CD14-positive monocyte (primary cell): ENCODE measurements at regions not wholly inside any gene's neighbourhood (a gene's known extent, or its start where the extent isn't known, plus 50 kb on each side); places are given as distances from the start of the nearest gene placed in this dataset.

Source experiments
- DNase-seq, 3 donors: peaks; one replicate each; pipeline ENCODE4 v3.0.0-alpha.2; 2011 to 2022
- H2AFZ ChIP-seq: 2 replicates; pipeline ENCODE4 v1.6.0; 2012; ENCODE audit warnings: mild to moderate bottlenecking, low read depth, low read length, inconsistent platforms; ENCODE audit not compliant: insufficient read depth, poor library complexity, severe bottlenecking
- H3K27ac ChIP-seq, 2 donors: 1 replicate in 1 of 2; 2 replicates in 1 of 2; pipeline ENCODE4 v1.5.1; 2012 to 2013; ENCODE audit warnings: low read length in 2 of 2, control low read depth in 1 of 2, inconsistent platforms in 1 of 2, low read depth in 1 of 2, mild to moderate bottlenecking in 1 of 2
- H3K27me3 ChIP-seq, 2 donors: one replicate each; pipeline versions ENCODE4 v1.6.0 to v1.6.1; 2011 to 2013; ENCODE audit warnings: low read length in 2 of 2; ENCODE audit not compliant: control insufficient read depth in 2 of 2, insufficient read depth in 2 of 2
- H3K36me3 ChIP-seq, 2 donors: replicated peaks in 1 of 2; 1 replicate in 1 of 2; 2 replicates in 1 of 2; pipeline versions ENCODE4 v1.5.1 to v1.6.1; 2012 to 2013; ENCODE audit warnings: low read length in 2 of 2, control low read depth in 1 of 2, inconsistent platforms in 1 of 2, mild to moderate bottlenecking in 1 of 2; ENCODE audit not compliant: insufficient read depth in 2 of 2, control insufficient read depth in 1 of 2
- H3K4me1 ChIP-seq, 2 donors: 1 replicate in 1 of 2; 2 replicates in 1 of 2; pipeline versions ENCODE4 v1.5.1 to v1.6.1; 2012 to 2013; ENCODE audit warnings: low read length in 2 of 2, control low read depth in 1 of 2, inconsistent platforms in 1 of 2, mild to moderate bottlenecking in 1 of 2, moderate library complexity in 1 of 2; ENCODE audit not compliant: insufficient read depth in 2 of 2, control insufficient read depth in 1 of 2
- H3K4me2 ChIP-seq: replicated peaks from 2 replicates; pipeline ENCODE3; 2012; ENCODE audit warnings: low read length, moderate library complexity, mild to moderate bottlenecking; ENCODE audit not compliant: poor library complexity, severe bottlenecking; ENCODE audit errors: extremely low read depth
- H3K4me3 ChIP-seq, 3 experiments: fragments of 200-600 bp in 1 of 3; sonication (generic) in 1 of 3; replicated peaks in 1 of 3; 1 replicate in 2 of 3; 2 replicates in 1 of 3; pipeline ENCODE4 v1.5.1; 2011 to 2013; ENCODE audit warnings: low read length in 3 of 3, mild to moderate bottlenecking in 3 of 3, control low read depth in 2 of 3, low read depth in 2 of 3, inconsistent platforms in 1 of 3, moderate library complexity in 1 of 3
- H3K79me2 ChIP-seq: 2 replicates; pipeline ENCODE4 v1.6.0; 2012; ENCODE audit warnings: mild to moderate bottlenecking, control low read depth, inconsistent platforms, low read length, moderate library complexity; ENCODE audit not compliant: insufficient read depth
- H3K9ac ChIP-seq: 2 replicates; pipeline ENCODE4 v1.6.0; 2017; ENCODE audit warnings: low read length, mild to moderate bottlenecking; ENCODE audit not compliant: insufficient read depth, poor library complexity, severe bottlenecking
- H3K9me3 ChIP-seq, 2 donors: replicated peaks in 1 of 2; 1 replicate in 1 of 2; 2 replicates in 1 of 2; pipeline versions ENCODE4 v1.5.1 to v1.6.1; 2012 to 2013; ENCODE audit warnings: low read length in 2 of 2, control low read depth in 1 of 2; ENCODE audit not compliant: control insufficient read depth in 1 of 2, insufficient read depth in 1 of 2
- H4K20me1 ChIP-seq: 2 replicates; pipeline ENCODE4 v1.6.0; 2012; ENCODE audit warnings: mild to moderate bottlenecking, low read length, control low read depth, moderate library complexity; ENCODE audit not compliant: insufficient read depth
- H3K27ac Mint-ChIP-seq, 7 donors: one replicate each; pipeline ENCODE4 v1.8.0; 2020; ENCODE audit warnings: mild to moderate bottlenecking in 7 of 7, mixed read lengths in 7 of 7, moderate library complexity in 6 of 7, inconsistent platforms in 2 of 7
- H3K27me3 Mint-ChIP-seq, 3 donors: one replicate each; pipeline ENCODE4 v1.8.0; 2021 to 2022; ENCODE audit warnings: low read depth in 3 of 3, mild to moderate bottlenecking in 3 of 3, mixed read lengths in 3 of 3, moderate library complexity in 3 of 3, inconsistent platforms in 1 of 3
- H3K36me3 Mint-ChIP-seq, 2 donors: one replicate each; pipeline ENCODE4 v1.8.0; 2020; ENCODE audit warnings: mixed read lengths in 2 of 2, inconsistent platforms in 1 of 2, mild to moderate bottlenecking in 1 of 2
- H3K4me1 Mint-ChIP-seq: one replicate; pipeline ENCODE4 v1.8.0; 2020; ENCODE audit warnings: mild to moderate bottlenecking, mixed read lengths
- H3K4me3 Mint-ChIP-seq, 2 donors: one replicate each; pipeline ENCODE4 v1.8.0; 2020; ENCODE audit warnings: mild to moderate bottlenecking in 2 of 2, mixed read lengths in 2 of 2, moderate library complexity in 1 of 2
- H3K9me3 Mint-ChIP-seq, 7 donors: one replicate each; pipeline ENCODE4 v1.8.0; 2020 to 2022; ENCODE audit warnings: mixed read lengths in 7 of 7, mild to moderate bottlenecking in 6 of 7, moderate library complexity in 6 of 7, inconsistent platforms in 2 of 7
- WGBS: methylation state at CpG from one replicate; pipeline ENCODE4 v1.1.5; 2013; ENCODE audit warnings: missing lambda C conversion rate; ENCODE audit not compliant: insufficient coverage; 5-methylcytosine and 5-hydroxymethylcytosine counted together
- intact Hi-C, 2 donors: fragments of 100-400 bp; cut with micrococcal nuclease; formaldehyde crosslinking; loops; one replicate each; pipeline versions ENCODE4 v1.15.0 to v1.15.1; 2023
- TF ChIP-seq, protein P1 (sequence below): fragments of 200-600 bp; IDR thresholded peaks from one replicate; pipeline ENCODE4 v1.8.0; 2022; ENCODE audit warnings: antibody characterized with exemption, mild to moderate bottlenecking

DNA sequence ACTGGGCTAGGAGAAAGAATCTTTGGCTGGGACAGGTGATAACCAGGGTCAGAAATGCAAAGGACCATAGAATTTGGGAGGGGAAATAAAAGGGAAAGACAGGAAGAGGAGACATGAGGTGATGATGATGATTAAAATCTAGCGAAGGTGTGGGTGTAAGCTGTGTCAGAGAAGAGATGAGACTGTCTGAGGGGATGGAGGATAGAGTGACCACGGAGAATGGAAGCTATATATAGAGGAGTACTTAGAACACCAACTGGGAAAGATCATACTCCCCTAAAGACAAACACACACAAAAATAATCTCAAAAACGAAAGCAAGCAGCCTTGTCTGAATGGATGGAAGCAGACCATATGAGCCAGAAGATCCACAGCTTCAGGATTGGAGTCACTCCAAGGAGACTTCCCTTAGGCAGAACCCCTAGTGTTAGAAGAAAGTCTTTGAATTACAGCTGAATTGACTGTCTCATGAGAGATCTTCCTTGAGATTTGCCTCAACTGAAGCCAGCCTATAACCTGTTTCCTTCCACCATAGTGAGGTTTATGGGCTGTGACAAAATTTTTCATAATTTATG lies 115.2 kb upstream of the DAZL start:
- Mint-ChIP-seq H3K27ac (no peak overlapping the region), H3K4me1 (peaks cover 11% of the 10 kb centered on the region), H3K4me3 (no peak overlapping the region), H3K9me3 (peaks cover 2 to 25% (median 10%) of the 10 kb centered on the region in 7 donors), H3K36me3 (no peaks in the 10 kb centered on the region), H3K27me3 (no peaks in the 10 kb centered on the region)
- H2AFZ ChIP-seq: no peak overlapping the region
- intact Hi-C loops: no loop called here
- H3K27ac ChIP-seq: no peak overlapping the region
- no CpG with 5 or more reads among the region's 3 CpGs for WGBS
- no peak overlapping the region for H3K4me3 ChIP-seq
- H3K9me3 ChIP-seq: peaks cover 0 to 9% of the 10 kb centered on the region in 2 donors
- no peaks in the 10 kb centered on the region for H3K4me1 ChIP-seq
- no peak overlapping the region for H3K4me2 ChIP-seq
- no peaks in the 10 kb centered on the region for H3K36me3 ChIP-seq
- no peaks in the 10 kb centered on the region for H3K27me3 ChIP-seq
- no peaks in the 10 kb centered on the region for H3K79me2 ChIP-seq
- TF ChIP-seq, protein P1, sequence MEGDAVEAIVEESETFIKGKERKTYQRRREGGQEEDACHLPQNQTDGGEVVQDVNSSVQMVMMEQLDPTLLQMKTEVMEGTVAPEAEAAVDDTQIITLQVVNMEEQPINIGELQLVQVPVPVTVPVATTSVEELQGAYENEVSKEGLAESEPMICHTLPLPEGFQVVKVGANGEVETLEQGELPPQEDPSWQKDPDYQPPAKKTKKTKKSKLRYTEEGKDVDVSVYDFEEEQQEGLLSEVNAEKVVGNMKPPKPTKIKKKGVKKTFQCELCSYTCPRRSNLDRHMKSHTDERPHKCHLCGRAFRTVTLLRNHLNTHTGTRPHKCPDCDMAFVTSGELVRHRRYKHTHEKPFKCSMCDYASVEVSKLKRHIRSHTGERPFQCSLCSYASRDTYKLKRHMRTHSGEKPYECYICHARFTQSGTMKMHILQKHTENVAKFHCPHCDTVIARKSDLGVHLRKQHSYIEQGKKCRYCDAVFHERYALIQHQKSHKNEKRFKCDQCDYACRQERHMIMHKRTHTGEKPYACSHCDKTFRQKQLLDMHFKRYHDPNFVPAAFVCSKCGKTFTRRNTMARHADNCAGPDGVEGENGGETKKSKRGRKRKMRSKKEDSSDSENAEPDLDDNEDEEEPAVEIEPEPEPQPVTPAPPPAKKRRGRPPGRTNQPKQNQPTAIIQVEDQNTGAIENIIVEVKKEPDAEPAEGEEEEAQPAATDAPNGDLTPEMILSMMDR: no peak
- no peak for DNase-seq
- H4K20me1 ChIP-seq: no peaks in the 10 kb centered on the region
- H3K9ac ChIP-seq: no peak overlapping the region

DNA sequence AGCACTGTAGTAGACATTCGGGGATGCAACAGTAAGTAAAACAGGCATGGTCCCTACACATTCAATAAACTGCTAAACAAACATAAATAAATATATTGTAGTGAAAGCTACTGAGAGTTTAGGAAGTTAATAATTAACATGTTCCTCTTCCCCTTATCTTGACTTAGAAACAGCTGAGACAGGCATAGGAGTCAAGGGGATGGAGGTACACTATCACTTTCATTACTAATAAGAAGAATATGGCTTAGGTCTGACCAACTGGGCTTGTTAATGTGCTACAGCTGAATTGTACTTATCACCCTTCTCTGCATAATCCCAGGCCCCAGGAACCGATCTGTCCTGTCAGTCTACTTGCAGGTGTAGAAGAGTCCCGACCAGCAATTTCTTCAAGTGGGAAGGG lies 116.3 kb upstream of the DAZL start:
- H3K27ac ChIP-seq: no peak overlapping the region
- H3K27me3 ChIP-seq: no peaks in the 10 kb centered on the region
- Mint-ChIP-seq H3K4me3 (no peak overlapping the region), H3K27me3 (no peaks in the 10 kb centered on the region), H3K9me3 (peaks cover 5 to 26% (median 11%) of the 10 kb centered on the region in 7 donors), H3K4me1 (peaks cover 11% of the 10 kb centered on the region), H3K36me3 (no peaks in the 10 kb centered on the region), H3K27ac (no peak overlapping the region)
- H3K79me2 ChIP-seq: no peaks in the 10 kb centered on the region
- no peak overlapping the region for H3K4me3 ChIP-seq
- DNase-seq: no peak
- TF ChIP-seq, protein P1: no peak
- no peak overlapping the region for H3K4me2 ChIP-seq
- H3K9me3 ChIP-seq: peaks cover 3 to 7% of the 10 kb centered on the region in 2 donors
- no peak overlapping the region for H3K9ac ChIP-seq
- intact Hi-C loops: no loop called here
- H2AFZ ChIP-seq: no peak overlapping the region
- no peaks in the 10 kb centered on the region for H4K20me1 ChIP-seq
- no CpG with 5 or more reads among the region's 3 CpGs for WGBS
- H3K4me1 ChIP-seq: no peaks in the 10 kb centered on the region
- H3K36me3 ChIP-seq: no peaks in the 10 kb centered on the region
